Left cardiac atrium (tissue), 4 donors: ENCODE measurements at regions not wholly inside any gene's neighbourhood (a gene's known extent, or its start where the extent isn't known, plus 50 kb on each side); places are given as distances from the start of the nearest gene placed in this dataset.

ENCODE experiments used
- ATAC-seq, 2 donors: fragments of 200-7000 bp; cut with Tn5 transposase; one replicate each; pipeline ENCODE4 v1.9.1; 2020; ENCODE audit warnings: mild to moderate bottlenecking in 2 of 2, moderate library complexity in 2 of 2
- DNase-seq: peaks from one replicate; pipeline ENCODE4 v3.0.0-alpha.2; 2020
- intact Hi-C, 2 donors: fragments of 100-400 bp; cut with DNase I; formaldehyde crosslinking; loops; one replicate each; pipeline versions ENCODE4 v1.14.1 to v1.15.1; 2022 to 2023
- donor health status: DM: no; HTN: yes; CAD: no.
- donor health status: DM: no; HTN: yes; CAD: no; lungs with severe emphysema.
- donor health status: DM: yes; HTN: yes; CAD: no.
- donor health status: Dilated cardiomyopathy.

- DNase-seq = no peak
- peak in 1 of 2 donors; percentile 31 for ATAC-seq
- intact Hi-C loops = no loop called here
Observed at GRCh38 chr6:145483191-145483996, 251.9 kb downstream of the EPM2A start.

- no peak for DNase-seq
- intact Hi-C loops = no loop called here
- ATAC-seq = no peak
Observed at GRCh38 chr6:145485288-145485687, 250.0 kb downstream of the EPM2A start.

GRCh38 chr6:145486306-145486705 is 249.0 kb downstream of the EPM2A start:
- DNase-seq = no peak
- intact Hi-C loops = no loop called here
- ATAC-seq = no peak

- intact Hi-C loops = no loop called here
- DNase-seq (no peak), ATAC-seq (no peak)
Observed at GRCh38 chr6:145489583-145489982, 245.7 kb downstream of the EPM2A start.

GRCh38 chr6:145490068-145490467 is 245.3 kb downstream of the EPM2A start:
- intact Hi-C loops = no loop called here
- no peak for DNase-seq
- no peak for ATAC-seq

- no peak for ATAC-seq
- intact Hi-C loops = no loop called here
- DNase-seq = no peak
Observed at GRCh38 chr6:145491126-145491525, 244.2 kb downstream of the EPM2A start.

- intact Hi-C loops = no loop called here
- no peak for DNase-seq
- no peak for ATAC-seq
Observed at GRCh38 chr6:145497006-145497405, 238.3 kb downstream of the EPM2A start.

GRCh38 chr6:145498425-145498824 is 236.9 kb downstream of the EPM2A start:
- intact Hi-C loops = no loop called here
- ATAC-seq (no peak), DNase-seq (no peak)

- ATAC-seq (no peak), DNase-seq (no peak)
- intact Hi-C loops = no loop called here
Observed at GRCh38 chr6:145502416-145502815, 232.9 kb downstream of the EPM2A start.

- intact Hi-C loops = no loop called here
- DNase-seq (no peak), ATAC-seq (no peak)
Observed at GRCh38 chr6:145506136-145506535, 229.2 kb downstream of the EPM2A start.

- intact Hi-C loops = no loop called here
- ATAC-seq (peak in 1 of 2 donors; percentile 77), DNase-seq (peak; percentile 20)
Observed at GRCh38 chr6:145506565-145506964, 228.8 kb downstream of the EPM2A start.

GRCh38 chr6:145507239-145507638 is 228.1 kb downstream of the EPM2A start:
- intact Hi-C loops = no loop called here
- no peak for ATAC-seq
- DNase-seq = no peak

GRCh38 chr6:145508107-145508506 is 227.2 kb downstream of the EPM2A start:
- DNase-seq (no peak), ATAC-seq (no peak)
- intact Hi-C loops = no loop called here

- intact Hi-C loops = no loop called here
- ATAC-seq (no peak), DNase-seq (no peak)
Observed at GRCh38 chr6:145517492-145517891, 217.8 kb downstream of the EPM2A start.

GRCh38 chr6:145525038-145525437 is 210.3 kb downstream of the EPM2A start:
- ATAC-seq (no peak), DNase-seq (no peak)
- intact Hi-C loops = no loop called here

- ATAC-seq = no peak
- intact Hi-C loops = no loop called here
Observed at GRCh38 chr6:145529582-145529981, 205.7 kb downstream of the EPM2A start.

GRCh38 chr6:145530454-145530853 is 204.9 kb downstream of the EPM2A start:
- intact Hi-C loops = no loop called here
- ATAC-seq (no peak), DNase-seq (no peak)

More at GRCh38 chr6:145529582-145529981, 205.7 kb downstream of the EPM2A start:
- no peak for DNase-seq

GRCh38 chr6:145531032-145531431 is 204.3 kb downstream of the EPM2A start:
- no peak for ATAC-seq
- no peak for DNase-seq
- intact Hi-C loops = no loop called here

- ATAC-seq (no peak), DNase-seq (no peak)
- intact Hi-C loops = no loop called here
Observed at GRCh38 chr6:145531822-145532221, 203.5 kb downstream of the EPM2A start.

GRCh38 chr6:145532361-145532760 is 203.0 kb downstream of the EPM2A start:
- DNase-seq = no peak
- intact Hi-C loops = no loop called here
- ATAC-seq = no peak

- no peak for DNase-seq
- ATAC-seq = no peak
- intact Hi-C loops = no loop called here
Observed at GRCh38 chr6:145534989-145535388, 200.3 kb downstream of the EPM2A start.
